ENCODE measurements at regions not wholly inside any gene's neighbourhood (a gene's known extent, or its start where the extent isn't known, plus 50 kb on each side); places are given as distances from the start of the nearest gene placed in this dataset.
A peak's percentile ranks its signal among the peaks of the same experiment; 100 is the strongest.

DNA sequence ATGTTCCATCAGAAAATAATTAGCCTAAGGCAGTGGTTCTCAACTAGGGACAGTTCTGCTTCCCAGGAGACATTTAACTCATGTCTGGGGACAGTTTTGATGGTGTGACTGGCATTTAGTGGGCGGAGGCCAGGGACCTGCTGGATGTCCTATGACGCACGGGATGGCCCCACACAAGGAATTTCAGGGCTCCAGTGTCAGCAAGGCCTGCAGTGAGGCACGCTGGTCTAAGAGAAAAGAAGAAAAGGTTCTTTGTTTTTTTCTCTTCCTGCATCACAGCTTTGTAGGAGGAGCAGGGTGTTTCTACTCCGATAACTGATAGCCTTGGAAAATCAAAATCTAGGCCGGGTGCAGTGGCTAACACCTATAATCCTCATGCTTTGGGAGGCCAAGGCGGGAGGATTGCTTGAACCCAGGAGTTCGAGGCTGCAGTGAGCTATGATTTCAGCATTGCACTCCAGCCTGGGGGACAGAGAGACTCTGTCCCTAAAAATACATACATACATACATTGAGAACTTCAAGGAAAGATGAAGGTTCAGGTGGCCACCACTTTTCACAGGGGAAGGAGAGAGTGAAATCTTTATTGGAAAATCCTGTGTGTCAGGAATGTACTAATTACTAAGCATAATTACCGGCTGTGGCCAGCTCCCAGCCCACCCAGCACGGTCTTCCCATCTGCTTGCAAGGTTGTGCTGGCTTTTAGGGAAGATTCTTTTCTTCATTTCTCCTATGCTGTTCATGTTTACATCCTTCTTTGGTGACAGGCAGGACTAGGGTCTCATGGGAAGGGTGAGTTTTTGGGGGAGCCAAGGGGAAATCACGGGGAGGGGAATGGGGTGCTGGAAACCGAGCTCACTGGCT is 150.4 kb downstream of the ACTR3B start (continued):
- TF ChIP-seq BORCS8-MEF2B (CRISPR knock-in tag; IDR thresholded peaks at IDR 0.05): no peak
- no peak for TF ChIP-seq ZNF235 (CRISPR knock-in tag; IDR thresholded peaks at IDR 0.05; ENCODE audit: borderline replicate concordance)
- TF ChIP-seq ATRX (CRISPR knock-in tag; IDR thresholded peaks at IDR 0.05; ENCODE audit: borderline replicate concordance): no peak
- no peak for TF ChIP-seq SRSF9 (IDR thresholded peaks at IDR 0.05; ENCODE audit: borderline replicate concordance, insufficient read depth, low read depth, low read length, poor library complexity, severe bottlenecking)
- TF ChIP-seq ELF1 (CRISPR knock-in tag; IDR thresholded peaks at IDR 0.05): no peak
- peak; percentile 55; the same call in 1 of the 2 replicates for TF ChIP-seq EHMT2 (IDR thresholded peaks at IDR 0.05; ENCODE audit: borderline replicate concordance, low read depth, low read length)
- TF ChIP-seq ZNF607 (CRISPR knock-in tag; IDR thresholded peaks at IDR 0.05; ENCODE audit: borderline replicate concordance): no peak
- no peak for TF ChIP-seq ZBTB7B (CRISPR knock-in tag; IDR thresholded peaks at IDR 0.05)
- TF ChIP-seq ESRRA (CRISPR knock-in tag; IDR thresholded peaks at IDR 0.05; ENCODE audit: low read depth): no peak; the same call in 1 of the 2 replicates
- no peak for TF ChIP-seq ZNF501 (CRISPR knock-in tag; IDR thresholded peaks at IDR 0.05)
- TF ChIP-seq ZSCAN29 (CRISPR knock-in tag; conservative IDR thresholded peaks at IDR 0.05): no peak
- no peak for TF ChIP-seq JARID2 (CRISPR knock-in tag; IDR thresholded peaks at IDR 0.05; ENCODE audit: insufficient replicate concordance)
- TF ChIP-seq ZNF782 (CRISPR knock-in tag; IDR thresholded peaks at IDR 0.05; ENCODE audit: borderline replicate concordance): no peak
- TF ChIP-seq ZNF552 (CRISPR knock-in tag; IDR thresholded peaks at IDR 0.05; ENCODE audit: borderline replicate concordance): no peak
- TF ChIP-seq ZNF232 (CRISPR knock-in tag; IDR thresholded peaks at IDR 0.05; ENCODE audit: borderline replicate concordance): no peak
- no peak for TF ChIP-seq ZNF747 (CRISPR knock-in tag; IDR thresholded peaks at IDR 0.05; ENCODE audit: borderline replicate concordance)
- TF ChIP-seq ZBTB33 (CRISPR knock-in tag; IDR thresholded peaks at IDR 0.05): no peak
- TF ChIP-seq ZFP62 (CRISPR knock-in tag; IDR thresholded peaks at IDR 0.05): no peak
- 0 out of 2 replicates have a peak, but pooled peaks have one; percentile 21 for TF ChIP-seq TBX2 (CRISPR knock-in tag; IDR thresholded peaks at IDR 0.05; ENCODE audit: borderline replicate concordance)
- TF ChIP-seq CCAR2 (optimal IDR thresholded peaks at IDR 0.05; ENCODE audit: low read depth, low read length): no peak
- no peak for TF ChIP-seq GATA4 (IDR thresholded peaks at IDR 0.05; ENCODE audit: borderline replicate concordance, low read depth)
- TF ChIP-seq ZNF34 (CRISPR knock-in tag; IDR thresholded peaks at IDR 0.05; ENCODE audit: borderline replicate concordance): no peak
- TF ChIP-seq CBX2 (IDR thresholded peaks at IDR 0.05; ENCODE audit: low read depth, low read length): no peak
- TF ChIP-seq CBX2 (CRISPR knock-in tag; IDR thresholded peaks at IDR 0.05; ENCODE audit: low read depth): no peak
- 0 out of 2 replicates have a peak, but pooled peaks have one; percentile 18 for TF ChIP-seq GFI1 (CRISPR knock-in tag; IDR thresholded peaks at IDR 0.05; ENCODE audit: borderline replicate concordance)
- TF ChIP-seq SMARCE1 (IDR thresholded peaks at IDR 0.05; ENCODE audit: borderline replicate concordance): no peak
- no peak for TF ChIP-seq MTA3 (CRISPR knock-in tag; IDR thresholded peaks at IDR 0.05)
- TF ChIP-seq NKX3-1 (CRISPR knock-in tag; IDR thresholded peaks at IDR 0.05): no peak
